Suprapubic skin (tissue), 4 donors: ENCODE measurements at regions not wholly inside any gene's neighbourhood (a gene's known extent, or its start where the extent isn't known, plus 50 kb on each side); places are given as distances from the start of the nearest gene placed in this dataset.

ENCODE experiments used
- DNase-seq, 2 donors: peaks; one replicate each; pipeline ENCODE4 v3.0.0-alpha.2; 2019; ENCODE audit warnings: low spot score in 2 of 2
- H3K27ac ChIP-seq: fragments of 200-600 bp; sonication (generic); one replicate; pipeline ENCODE4 v1.5.1; 2019
- H3K27me3 ChIP-seq: fragments of 200-600 bp; sonication (generic); one replicate; pipeline ENCODE4 v1.5.1; 2019
- H3K36me3 ChIP-seq: fragments of 200-600 bp; sonication (generic); one replicate; pipeline ENCODE4 v1.5.1; 2019
- H3K4me1 ChIP-seq: fragments of 200-600 bp; sonication (generic); one replicate; pipeline ENCODE4 v1.5.1; 2019
- H3K4me3 ChIP-seq: fragments of 200-600 bp; sonication (generic); one replicate; pipeline ENCODE4 v1.5.1; 2019; ENCODE audit warnings: mild to moderate bottlenecking
- H3K9me3 ChIP-seq: fragments of 200-600 bp; sonication (generic); one replicate; pipeline ENCODE4 v1.5.1; 2019
- EP300 ChIP-seq: sonication (generic); formaldehyde crosslinking; IDR thresholded peaks from one replicate; pipeline ENCODE4 v1.6.1; 2017; ENCODE audit warnings: antibody characterized with exemption
- POLR2A ChIP-seq, 2 donors: fragments of 450-650 bp; IDR thresholded peaks; one replicate each; pipeline ENCODE4 v1.6.1; 2017; ENCODE audit warnings: antibody characterized with exemption in 2 of 2, mild to moderate bottlenecking in 2 of 2, moderate library complexity in 2 of 2
- POLR2AphosphoS5 ChIP-seq, 3 donors: sonication (generic); formaldehyde crosslinking; IDR thresholded peaks; one replicate each; pipeline ENCODE4 v1.6.1; 2017; ENCODE audit warnings: antibody characterized with exemption in 3 of 3
- WGBS: methylation state at CpG from one replicate; pipeline ENCODE4 v1.1.5; 2018; 5-methylcytosine and 5-hydroxymethylcytosine counted together
- TF ChIP-seq, protein P1 (sequence below), 2 donors: fragments of 200-600 bp in 1 of 2; fragments of 450-650 bp in 1 of 2; sonication (generic) in 1 of 2; IDR thresholded peaks; one replicate each; pipeline ENCODE4 v1.5.1; 2016 to 2019; ENCODE audit warnings: antibody characterized with exemption in 2 of 2, mild to moderate bottlenecking in 1 of 2, moderate library complexity in 1 of 2

- no peak for DNase-seq
- H3K27ac ChIP-seq, result no peak overlapping the region
- no peak overlapping the region for H3K4me3 ChIP-seq
- no peak for TF ChIP-seq POLR2AphosphoS5 (IDR thresholded peaks at IDR 0.05)
- no peak for TF ChIP-seq POLR2A (IDR thresholded peaks at IDR 0.05)
- TF ChIP-seq EP300, result no peak
- TF ChIP-seq, protein P1, sequence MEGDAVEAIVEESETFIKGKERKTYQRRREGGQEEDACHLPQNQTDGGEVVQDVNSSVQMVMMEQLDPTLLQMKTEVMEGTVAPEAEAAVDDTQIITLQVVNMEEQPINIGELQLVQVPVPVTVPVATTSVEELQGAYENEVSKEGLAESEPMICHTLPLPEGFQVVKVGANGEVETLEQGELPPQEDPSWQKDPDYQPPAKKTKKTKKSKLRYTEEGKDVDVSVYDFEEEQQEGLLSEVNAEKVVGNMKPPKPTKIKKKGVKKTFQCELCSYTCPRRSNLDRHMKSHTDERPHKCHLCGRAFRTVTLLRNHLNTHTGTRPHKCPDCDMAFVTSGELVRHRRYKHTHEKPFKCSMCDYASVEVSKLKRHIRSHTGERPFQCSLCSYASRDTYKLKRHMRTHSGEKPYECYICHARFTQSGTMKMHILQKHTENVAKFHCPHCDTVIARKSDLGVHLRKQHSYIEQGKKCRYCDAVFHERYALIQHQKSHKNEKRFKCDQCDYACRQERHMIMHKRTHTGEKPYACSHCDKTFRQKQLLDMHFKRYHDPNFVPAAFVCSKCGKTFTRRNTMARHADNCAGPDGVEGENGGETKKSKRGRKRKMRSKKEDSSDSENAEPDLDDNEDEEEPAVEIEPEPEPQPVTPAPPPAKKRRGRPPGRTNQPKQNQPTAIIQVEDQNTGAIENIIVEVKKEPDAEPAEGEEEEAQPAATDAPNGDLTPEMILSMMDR (IDR thresholded peaks at IDR 0.05), result no peak
- H3K4me1 ChIP-seq, result no peaks in the 10 kb centered on the region
- no peaks in the 10 kb centered on the region for H3K27me3 ChIP-seq
- no peaks in the 10 kb centered on the region for H3K9me3 ChIP-seq
- 80% methylated on average over 2 of the region's 2 CpGs for WGBS
- H3K36me3 ChIP-seq, result no peaks in the 10 kb centered on the region
These were observed 943.7 kb downstream of the EFNA5 start for GRCh38 chr5:106727071-106727470.

DNA sequence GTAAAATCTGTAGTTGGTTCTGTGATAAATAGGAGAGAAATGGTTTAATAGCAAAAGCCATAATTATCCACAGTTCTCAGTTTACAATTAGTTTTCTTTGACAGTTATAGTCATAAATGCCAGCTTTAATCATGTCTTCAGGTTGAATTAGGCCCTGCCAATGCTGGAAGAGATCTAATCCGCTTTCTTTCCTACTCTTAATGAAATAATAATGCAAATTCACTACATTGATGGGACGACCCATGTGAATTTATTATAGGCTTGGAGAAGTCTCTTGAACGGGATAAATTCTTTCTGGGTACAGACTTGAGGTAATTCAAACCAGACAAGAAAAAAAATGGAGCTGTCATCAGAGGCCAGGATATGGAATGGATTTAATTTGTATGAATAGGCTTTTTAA, 950.4 kb downstream of the EFNA5 start:
- no peak for DNase-seq
- WGBS, result 32% methylated on average over 3 of the region's 3 CpGs
- H3K4me1 ChIP-seq, result no peaks in the 10 kb centered on the region
- H3K9me3 ChIP-seq, result no peaks in the 10 kb centered on the region
- H3K4me3 ChIP-seq, result no peak overlapping the region
- no peaks in the 10 kb centered on the region for H3K36me3 ChIP-seq
- no peaks in the 10 kb centered on the region for H3K27me3 ChIP-seq
- no peak overlapping the region for H3K27ac ChIP-seq
- no peak for TF ChIP-seq POLR2AphosphoS5 (IDR thresholded peaks at IDR 0.05)
- TF ChIP-seq EP300, result no peak
- TF ChIP-seq, protein P1 (IDR thresholded peaks at IDR 0.05), result no peak
- TF ChIP-seq POLR2A (IDR thresholded peaks at IDR 0.05), result no peak

DNA sequence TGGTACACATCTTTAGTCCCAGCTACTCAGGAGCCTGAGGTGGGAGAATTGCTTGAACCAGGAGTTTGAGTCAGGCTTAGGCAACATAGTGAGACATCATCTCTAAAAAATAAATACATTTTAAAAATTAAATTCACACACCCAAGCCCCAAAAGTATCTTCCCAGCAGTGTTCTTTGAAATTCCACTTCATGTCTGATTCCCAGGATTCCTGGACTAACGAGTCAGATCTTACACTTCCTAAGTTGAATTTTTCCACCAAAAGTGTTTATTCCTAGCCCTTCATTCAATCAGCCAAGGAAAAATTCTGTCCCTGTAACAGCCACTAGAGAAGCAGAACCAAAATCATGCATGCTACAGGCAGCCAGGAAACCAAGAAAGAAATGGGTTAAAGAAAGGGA, 970.9 kb downstream of the EFNA5 start:
- Histone ChIP-seq H3K4me1 (no peaks in the 10 kb centered on the region), H3K27me3 (no peaks in the 10 kb centered on the region), H3K27ac (no peak overlapping the region), H3K9me3 (no peaks in the 10 kb centered on the region), H3K4me3 (no peak overlapping the region), H3K36me3 (no peaks in the 10 kb centered on the region)
- TF ChIP-seq, protein P1 (IDR thresholded peaks at IDR 0.05), result no peak
- TF ChIP-seq POLR2A (IDR thresholded peaks at IDR 0.05), result no peak
- TF ChIP-seq POLR2AphosphoS5 (IDR thresholded peaks at IDR 0.05), result no peak
- TF ChIP-seq EP300, result no peak
- no peak for DNase-seq
- WGBS, result 61% methylated on average over 1 of the region's 1 CpG

- DNase-seq, result no peak
- Histone ChIP-seq H3K4me1 (no peaks in the 10 kb centered on the region), H3K9me3 (no peaks in the 10 kb centered on the region), H3K36me3 (no peaks in the 10 kb centered on the region), H3K4me3 (no peak overlapping the region), H3K27ac (no peak overlapping the region), H3K27me3 (no peaks in the 10 kb centered on the region)
- no peak for TF ChIP-seq POLR2A (IDR thresholded peaks at IDR 0.05)
- TF ChIP-seq EP300, result no peak
- TF ChIP-seq, protein P1 (IDR thresholded peaks at IDR 0.05), result no peak
- no peak for TF ChIP-seq POLR2AphosphoS5 (IDR thresholded peaks at IDR 0.05)
- 83% methylated on average over 6 of the region's 6 CpGs for WGBS
These were observed 971.5 kb downstream of the EFNA5 start for GRCh38 chr5:106699198-106699597.

- TF ChIP-seq, protein P1 (IDR thresholded peaks at IDR 0.05), result no peak
- TF ChIP-seq POLR2AphosphoS5 (IDR thresholded peaks at IDR 0.05), result no peak
- no peak for TF ChIP-seq EP300
- no peak for TF ChIP-seq POLR2A (IDR thresholded peaks at IDR 0.05)
- no peak for DNase-seq
- Histone ChIP-seq H3K4me1 (no peaks in the 10 kb centered on the region), H3K36me3 (no peaks in the 10 kb centered on the region), H3K9me3 (no peaks in the 10 kb centered on the region), H3K27me3 (no peaks in the 10 kb centered on the region), H3K27ac (no peak overlapping the region), H3K4me3 (no peak overlapping the region)
- 96% methylated on average over 5 of the region's 5 CpGs for WGBS
These were observed 972.6 kb downstream of the EFNA5 start for GRCh38 chr5:106698169-106698568.
